K562 (cell line): ENCODE measurements at regions not wholly inside any gene's neighbourhood (a gene's known extent, or its start where the extent isn't known, plus 50 kb on each side); places are given as distances from the start of the nearest gene placed in this dataset.
"Not testable (repeated sequence)": the region's sequence is repeated elsewhere in the genome, so short reads cannot be mapped to it uniquely, and the experiment has no call there.

Experiments
- ATAC-seq: fragments of 200-7000 bp; cut with Tn5 transposase; 3 replicates; pipeline ENCODE4 v1.9.1; 2020; ENCODE audit warnings: moderate library complexity
- BruUV-seq: library from RNA; stranded (reverse); fragments of 400-500 nt; replicated peaks from 2 replicates; lab custom pipeline; 2021; lab: Mats Ljungman, UMichigan
- CTCF ChIA-PET: fragments of 300-600 bp; formaldehyde crosslinking; extraction: SDS; loops from one replicate; lab custom pipeline; 2021; ENCODE audit warnings: low intra/inter-chr PET ratio; lab: Yijun Ruan, JAX
- POLR2A ChIA-PET: fragments of 300-600, 350-650 bp; sonication (Branson Sonifier 250); formaldehyde crosslinking; extraction: SDS; loops from one replicate; lab custom pipeline; 2021; ENCODE audit warnings: antibody characterized with exemption, inconsistent platforms; lab: Yijun Ruan, JAX
- DNase-seq, 4 experiments: peaks; one replicate each; pipeline versions ENCODE4 v3.0.0 to v3.0.0-alpha.2; 2011 to 2018; ENCODE audit warnings: low spot score in 3 of 4, mixed read lengths in 3 of 4; ENCODE audit errors: extremely low read depth in 1 of 4
- FAIRE-seq: peaks from 2 replicates; lab custom pipeline; 2011; peaks lifted over from hg19 to GRCh38; lab: Jason Lieb, UNC
- H2AFZ ChIP-seq: 2 replicates; pipeline ENCODE4 v1.6.0; 2011; ENCODE audit warnings: low read depth, low read length, control low read depth, inconsistent platforms
- H3K27ac ChIP-seq: fragments of 200-600 bp; 3 replicates; pipeline ENCODE4 v1.8.0; 2011; ENCODE audit warnings: low read depth, mild to moderate bottlenecking, control low read depth, inconsistent platforms, low read length, moderate library complexity, mixed read lengths; ENCODE audit errors: extremely low read depth
- H3K27me3 ChIP-seq, 2 experiments: fragments of 300-600 bp in 1 of 2; 2 replicates in 1 of 2; 3 replicates in 1 of 2; pipeline versions ENCODE4 v1.6.0 to v1.8.0; 2011; ENCODE audit warnings: inconsistent platforms in 2 of 2, low read length in 2 of 2, mild to moderate bottlenecking in 1 of 2, mixed read lengths in 1 of 2, moderate library complexity in 1 of 2; ENCODE audit not compliant: control insufficient read depth in 2 of 2, insufficient read depth in 2 of 2
- H3K36me3 ChIP-seq: fragments of 300-600 bp; 3 replicates; pipeline ENCODE4 v1.8.0; 2011; ENCODE audit warnings: mild to moderate bottlenecking, low read length, inconsistent platforms; ENCODE audit not compliant: control insufficient read depth, insufficient read depth
- H3K4me1 ChIP-seq, 2 experiments: fragments of 200-600 bp in 1 of 2; replicated peaks in 1 of 2; 2 replicates in 1 of 2; 3 replicates in 1 of 2; pipeline versions ENCODE4 v1.5.1 to v1.8.0; 2011; ENCODE audit warnings: inconsistent platforms in 2 of 2, low read length in 2 of 2, mild to moderate bottlenecking in 1 of 2, mixed read lengths in 1 of 2, moderate library complexity in 1 of 2; ENCODE audit not compliant: control insufficient read depth in 2 of 2, insufficient read depth in 2 of 2
- H3K4me2 ChIP-seq: 2 replicates; pipeline ENCODE4 v1.6.1; 2011; ENCODE audit warnings: low read length, control low read depth, inconsistent platforms, mixed read lengths; ENCODE audit not compliant: insufficient read depth
- H3K4me3 ChIP-seq: fragments of 200-600 bp; sonication (generic), shearing (Covaris generic); 2 replicates; pipeline ENCODE4 v1.5.1; 2016; ENCODE audit warnings: control low read depth, inconsistent platforms
- H3K79me2 ChIP-seq: fragments of 200-600 bp; 3 replicates; pipeline ENCODE4 v1.8.0; 2011; ENCODE audit warnings: low read length, inconsistent platforms; ENCODE audit not compliant: control insufficient read depth, insufficient read depth
- H3K9ac ChIP-seq, 2 experiments: 2 replicates each; pipeline versions ENCODE4 v1.6.0 to v1.6.1; 2011; ENCODE audit warnings: low read depth in 2 of 2, low read length in 2 of 2, control low read depth in 1 of 2, inconsistent platforms in 1 of 2, mild to moderate bottlenecking in 1 of 2, mixed read lengths in 1 of 2; ENCODE audit not compliant: insufficient read depth in 1 of 2
- H3K9me1 ChIP-seq: one replicate; pipeline ENCODE4 v1.6.0; 2011; ENCODE audit warnings: inconsistent platforms, mild to moderate bottlenecking, low read length, moderate library complexity; ENCODE audit not compliant: control insufficient read depth, insufficient read depth
- H3K9me3 ChIP-seq: replicated peaks from 2 replicates; pipeline ENCODE4 v1.5.1; 2011; ENCODE audit warnings: low read depth, low read length, inconsistent platforms; ENCODE audit not compliant: control insufficient read depth, insufficient read depth
- H4K20me1 ChIP-seq: replicated peaks from 2 replicates; pipeline ENCODE4 v1.6.1; 2011; ENCODE audit warnings: low read length, inconsistent platforms, mixed read lengths; ENCODE audit not compliant: control insufficient read depth, insufficient read depth
- ARNT ChIP-seq, 2 experiments: fragments of 450-650 bp; IDR thresholded peaks; 2 replicates each; pipeline ENCODE4 v1.6.1; 2016; ENCODE audit warnings: mild to moderate bottlenecking in 1 of 2
- BCOR ChIP-seq: fragments of 450-650 bp; IDR thresholded peaks from 2 replicates; pipeline ENCODE4 v1.6.1; 2016
- CBX3 ChIP-seq, 2 experiments: IDR thresholded peaks; 1 replicate in 1 of 2; 2 replicates in 1 of 2; pipeline ENCODE4 v1.6.1; 2012; ENCODE audit warnings: inconsistent platforms in 2 of 2, low read length in 2 of 2, borderline replicate concordance in 1 of 2, control low read depth in 1 of 2
- CC2D1A ChIP-seq: fragments of 450-650 bp; IDR thresholded peaks from 2 replicates; pipeline ENCODE4 v1.6.1; 2017; ENCODE audit warnings: mild to moderate bottlenecking
- KDM1A ChIP-seq, 2 experiments: fragments of 450-650 bp; IDR thresholded peaks; 2 replicates each; pipeline ENCODE4 v1.6.1; 2016; ENCODE audit warnings: mild to moderate bottlenecking in 2 of 2
- RBM25 ChIP-seq: fragments of 200-400 bp; formaldehyde crosslinking; IDR thresholded peaks from 2 replicates; pipeline ENCODE4 v1.6.1; 2018; ENCODE audit warnings: low read length, low read depth, moderate library complexity; ENCODE audit not compliant: severe bottlenecking
- SMARCA5 ChIP-seq: fragments of 450-650 bp; IDR thresholded peaks from 2 replicates; pipeline ENCODE4 v1.6.1; 2016
- ZNF146 ChIP-seq: IDR thresholded peaks from one replicate; pipeline ENCODE4 v1.6.1; 2018; ENCODE audit warnings: missing compliant biosample characterization; ENCODE audit not compliant: unreplicated experiment
- WGBS: fragments of 100-300 bp; shearing (Covaris generic); methylation state at CpG from one replicate; pipeline ENCODE4 v1.1.6; 2016; ENCODE audit warnings: low coverage, mixed read lengths; ENCODE audit not compliant: insufficient coverage; ENCODE audit errors: missing lambda C conversion rate; 5-methylcytosine and 5-hydroxymethylcytosine counted together
- in situ Hi-C: fragments of 300-500 bp; cut with MboI; formaldehyde crosslinking; loops from 4 replicates; pipeline ENCODE4 v1.15.0; 2018; ENCODE audit warnings: inconsistent platforms, mixed read lengths
- intact Hi-C: fragments of 100-400 bp; cut with micrococcal nuclease; formaldehyde crosslinking; loops from 2 replicates; pipeline ENCODE4 v1.14.2; 2022

GRCh38 chr2:144617171-144617570 lies 97.3 kb upstream of the ZEB2 start:
- H3K27me3 ChIP-seq, H3K4me2 ChIP-seq, H2AFZ ChIP-seq, H3K9me1 ChIP-seq, H3K36me3 ChIP-seq, DNase-seq, H3K4me1 ChIP-seq, FAIRE-seq, H4K20me1 ChIP-seq, H3K27ac ChIP-seq, H3K4me3 ChIP-seq, BruUV-seq, POLR2A ChIA-PET: not testable (repeated sequence)
- 82% methylated on average over 6 of the region's 6 CpGs for WGBS
- CTCF ChIA-PET, result interaction anchor here (0.6 kb wide), 1 partner anchor 14 kb away, joined by 3 read pairs; no protein-coding TSS in a partner anchor
- TF ChIP-seq BCOR (peak; percentile 85), SMARCA5 (peak; percentile 57; the same call in 1 of the 2 replicates), RBM25 (peak; percentile 76), ARNT (IDR thresholded peaks at IDR 0.05) (0 out of 4 replicates have a peak, but pooled peaks of 1 of the 2 experiments have one; percentile 39), CBX3 (IDR thresholded peaks at IDR 0.05; ENCODE audit: borderline replicate concordance in 1 of 2, low read length in 2 of 2) (0 out of 3 replicates have a peak, but pooled peaks of 1 of the 2 experiments have one; percentile 48), KDM1A (IDR thresholded peaks at IDR 0.05) (peak; percentile 54 to 76; a peak in 3 of 4 replicates), ZNF146 (CRISPR knock-in tag) (peak; percentile 99), CC2D1A (peak; percentile 56; the same call in 1 of the 2 replicates)
- TF ChIP-seq, all 486 proteins: peak for 8; not testable (repeated sequence) for 478
- ATAC-seq, intact Hi-C loops, H3K79me2 ChIP-seq, H3K9ac ChIP-seq, H3K9me3 ChIP-seq, in situ Hi-C loops: not testable (repeated sequence)
